Lung (tissue), 11 donors: ENCODE measurements at regions not wholly inside any gene's neighbourhood (a gene's known extent, or its start where the extent isn't known, plus 50 kb on each side); places are given as distances from the start of the nearest gene placed in this dataset.

Source experiments
- ATAC-seq: fragments of 200-7000 bp; cut with Tn5 transposase; one replicate; pipeline ENCODE4 v1.9.1; 2020; ENCODE audit warnings: moderate number of reproducible peaks; ENCODE audit not compliant: insufficient read depth, low FRiP score
- DNase-seq, 3 donors: peaks; one replicate each; pipeline ENCODE4 v3.0.0-alpha.2; 2013 to 2017
- H3K27ac ChIP-seq, 2 donors: one replicate each; pipeline ENCODE4 v1.5.1; 2013; ENCODE audit warnings: mild to moderate bottlenecking in 2 of 2, moderate library complexity in 2 of 2, control low read depth in 1 of 2, inconsistent platforms in 1 of 2, low read depth in 1 of 2, low read length in 1 of 2
- H3K27me3 ChIP-seq, 3 donors: one replicate each; pipeline ENCODE4 v1.5.1; 2013; ENCODE audit warnings: low read length in 2 of 3; ENCODE audit not compliant: control insufficient read depth in 3 of 3, insufficient read depth in 3 of 3
- H3K36me3 ChIP-seq, 4 donors: one replicate each; pipeline ENCODE4 v1.5.1; 2013; ENCODE audit warnings: low read length in 4 of 4, mild to moderate bottlenecking in 1 of 4, moderate library complexity in 1 of 4; ENCODE audit not compliant: control insufficient read depth in 4 of 4, insufficient read depth in 4 of 4
- H3K4me1 ChIP-seq, 5 donors: one replicate each; pipeline ENCODE4 v1.5.1; 2013; ENCODE audit warnings: low read length in 5 of 5, mild to moderate bottlenecking in 2 of 5, moderate library complexity in 1 of 5; ENCODE audit not compliant: control insufficient read depth in 5 of 5, insufficient read depth in 5 of 5
- H3K4me3 ChIP-seq: one replicate; pipeline ENCODE4 v1.5.1; 2013; ENCODE audit warnings: mild to moderate bottlenecking, control low read depth, moderate library complexity
- H3K9ac ChIP-seq, 2 donors: one replicate each; pipeline ENCODE4 v1.5.1; 2013; ENCODE audit warnings: low read length in 2 of 2, control low read depth in 1 of 2; ENCODE audit not compliant: insufficient read depth in 1 of 2
- H3K9me3 ChIP-seq, 4 donors: one replicate each; pipeline ENCODE4 v1.5.1; 2013; ENCODE audit warnings: low read length in 3 of 4, mild to moderate bottlenecking in 1 of 4, moderate library complexity in 1 of 4; ENCODE audit not compliant: control insufficient read depth in 4 of 4, insufficient read depth in 3 of 4
- WGBS, 2 donors: extraction: QIAGEN DNeasy Blood & Tissue Kit; methylation state at CpG; one replicate each; pipeline ENCODE4 v1.1.7; 2013; 5-methylcytosine and 5-hydroxymethylcytosine counted together
- TF ChIP-seq, protein P1 (sequence below): IDR thresholded peaks from 2 replicates; pipeline ENCODE4 v1.5.1; 2012; ENCODE audit warnings: mild to moderate bottlenecking; ENCODE audit errors: control extremely low read depth, extremely low read depth
- donor health status: control.
- donor health status: control.
- donor health status: Bipolar disorder and iron deficiency.
- donor health status: healthy.
- donor health status: DM: yes; HTN: yes; CAD: no.

GRCh38 chr11:37088573-37088910, 490.5 kb upstream of the RAG2 start:
- Histone ChIP-seq H3K36me3 (no peaks in the 10 kb centered on the region), H3K27me3 (no peaks in the 10 kb centered on the region), H3K9ac (no peak overlapping the region), H3K4me1 (no peaks in the 10 kb centered on the region), H3K4me3 (no peak overlapping the region), H3K27ac (no peak overlapping the region), H3K9me3 (no peaks in the 10 kb centered on the region)
- DNase-seq (no peak), ATAC-seq (no peak)
- TF ChIP-seq, protein P1, sequence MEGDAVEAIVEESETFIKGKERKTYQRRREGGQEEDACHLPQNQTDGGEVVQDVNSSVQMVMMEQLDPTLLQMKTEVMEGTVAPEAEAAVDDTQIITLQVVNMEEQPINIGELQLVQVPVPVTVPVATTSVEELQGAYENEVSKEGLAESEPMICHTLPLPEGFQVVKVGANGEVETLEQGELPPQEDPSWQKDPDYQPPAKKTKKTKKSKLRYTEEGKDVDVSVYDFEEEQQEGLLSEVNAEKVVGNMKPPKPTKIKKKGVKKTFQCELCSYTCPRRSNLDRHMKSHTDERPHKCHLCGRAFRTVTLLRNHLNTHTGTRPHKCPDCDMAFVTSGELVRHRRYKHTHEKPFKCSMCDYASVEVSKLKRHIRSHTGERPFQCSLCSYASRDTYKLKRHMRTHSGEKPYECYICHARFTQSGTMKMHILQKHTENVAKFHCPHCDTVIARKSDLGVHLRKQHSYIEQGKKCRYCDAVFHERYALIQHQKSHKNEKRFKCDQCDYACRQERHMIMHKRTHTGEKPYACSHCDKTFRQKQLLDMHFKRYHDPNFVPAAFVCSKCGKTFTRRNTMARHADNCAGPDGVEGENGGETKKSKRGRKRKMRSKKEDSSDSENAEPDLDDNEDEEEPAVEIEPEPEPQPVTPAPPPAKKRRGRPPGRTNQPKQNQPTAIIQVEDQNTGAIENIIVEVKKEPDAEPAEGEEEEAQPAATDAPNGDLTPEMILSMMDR: no peak

DNA sequence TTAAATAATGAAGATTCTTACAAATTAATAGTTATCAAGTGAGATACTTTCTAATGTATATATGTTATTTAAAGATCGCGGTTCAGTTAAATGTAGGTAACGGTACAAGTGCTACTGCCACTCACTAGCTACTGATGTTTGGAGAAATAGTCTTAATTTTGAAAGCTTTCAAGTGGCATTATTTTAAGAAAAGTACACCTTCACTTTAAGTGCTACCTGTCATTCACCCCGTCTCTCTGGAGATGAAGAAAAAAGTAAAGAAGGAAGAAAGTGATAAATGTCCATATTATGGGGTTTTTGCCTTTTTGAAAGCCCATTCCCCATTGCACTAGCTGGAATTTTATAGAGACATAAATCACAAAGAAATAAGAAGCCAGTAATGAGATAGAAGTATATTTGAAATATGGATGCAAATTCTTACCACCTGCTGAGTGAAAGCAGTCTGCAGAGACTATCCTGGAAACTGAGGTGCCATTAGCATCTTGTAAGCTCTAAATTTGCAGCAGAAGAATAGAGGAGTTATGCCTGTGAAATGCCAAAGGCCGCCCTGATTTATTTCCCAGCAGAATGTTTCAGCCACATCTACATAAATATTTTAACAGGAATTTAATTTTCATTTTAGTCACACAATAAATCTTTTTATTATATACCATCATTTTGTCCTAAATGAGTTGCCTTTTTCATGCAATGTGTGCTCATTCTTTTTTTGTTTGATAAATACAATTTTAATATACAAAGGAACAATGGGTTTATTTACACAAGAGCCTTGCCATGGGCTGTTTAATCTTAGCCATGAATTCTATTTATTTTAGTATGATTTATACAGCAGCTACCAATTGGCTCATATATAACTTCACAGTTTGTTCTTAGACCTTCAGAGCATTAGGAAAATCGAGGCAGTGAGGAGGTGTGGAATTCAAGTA, 489.9 kb upstream of the RAG2 start:
- no peak overlapping the region for H3K9ac ChIP-seq
- no peaks in the 10 kb centered on the region for H3K36me3 ChIP-seq
- H3K27me3 ChIP-seq: no peaks in the 10 kb centered on the region
- no peak overlapping the region for H3K27ac ChIP-seq
- WGBS, 2 donors: 72 to 81% methylated on average over 6 of the region's 6 CpGs
- ATAC-seq (no peak), DNase-seq (no peak)
- no peaks in the 10 kb centered on the region for H3K9me3 ChIP-seq
- no peak overlapping the region for H3K4me3 ChIP-seq
- no peaks in the 10 kb centered on the region for H3K4me1 ChIP-seq
- TF ChIP-seq, protein P1: no peak

DNA sequence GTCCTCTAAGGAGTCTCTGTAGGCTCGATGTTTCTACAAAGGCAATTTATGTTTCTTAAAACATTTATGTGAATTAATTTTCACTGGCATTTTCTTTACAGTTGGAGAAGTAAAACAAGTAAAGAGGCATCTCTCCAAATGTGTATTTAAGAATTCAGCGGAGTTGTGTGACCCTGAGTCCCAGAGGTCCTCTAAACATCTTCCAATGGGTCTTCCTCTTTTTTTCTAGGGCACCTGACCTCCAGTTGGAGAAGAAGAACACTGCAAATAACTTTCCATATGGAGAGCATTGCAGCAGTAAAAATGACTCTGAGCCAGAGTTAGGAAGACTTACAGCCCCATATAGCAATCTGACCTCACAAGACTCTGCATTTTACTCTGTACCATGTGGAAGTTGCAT, 480.5 kb upstream of the RAG2 start:
- TF ChIP-seq, protein P1: no peak
- ATAC-seq (no peak), DNase-seq (no peak)
- Histone ChIP-seq H3K27me3 (no peaks in the 10 kb centered on the region), H3K4me3 (no peak overlapping the region), H3K4me1 (peaks cover 0 to 4% (median 0%) of the 10 kb centered on the region in 5 donors), H3K9ac (no peak overlapping the region), H3K9me3 (no peaks in the 10 kb centered on the region), H3K36me3 (no peaks in the 10 kb centered on the region), H3K27ac (no peak overlapping the region)
- WGBS, 2 donors: 75 to 76% methylated on average over 2 of the region's 2 CpGs
